SHP77 (cell line): ENCODE measurements at regions not wholly inside any gene's neighbourhood (a gene's known extent, or its start where the extent isn't known, plus 50 kb on each side); places are given as distances from the start of the nearest gene placed in this dataset.

Experiments used
- DNase-seq, 2 experiments: peaks; one replicate each; lab custom pipeline; 2025; lab: John Stamatoyannopoulos, UW

DNA sequence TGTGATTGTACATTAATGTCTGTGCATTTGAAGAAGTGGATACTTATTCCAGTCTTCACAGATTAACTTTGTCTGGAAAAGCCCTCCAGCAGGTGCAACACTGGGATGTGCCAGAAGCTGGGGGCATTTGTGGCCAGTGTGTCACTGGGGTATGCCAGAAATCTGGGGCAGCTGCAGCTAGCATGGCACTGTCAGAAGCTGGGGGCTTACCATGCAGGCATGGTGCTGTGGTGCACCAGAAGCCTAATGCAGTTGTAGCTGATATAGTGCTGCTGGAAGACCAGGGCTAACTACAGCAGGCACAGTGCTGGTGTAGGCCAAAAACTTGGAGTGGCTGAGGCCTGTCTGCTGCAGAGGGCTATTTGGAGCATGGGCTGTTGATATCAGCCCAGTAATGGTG, 270.1 kb downstream of the STK31 start:
- no peak for DNase-seq

DNA sequence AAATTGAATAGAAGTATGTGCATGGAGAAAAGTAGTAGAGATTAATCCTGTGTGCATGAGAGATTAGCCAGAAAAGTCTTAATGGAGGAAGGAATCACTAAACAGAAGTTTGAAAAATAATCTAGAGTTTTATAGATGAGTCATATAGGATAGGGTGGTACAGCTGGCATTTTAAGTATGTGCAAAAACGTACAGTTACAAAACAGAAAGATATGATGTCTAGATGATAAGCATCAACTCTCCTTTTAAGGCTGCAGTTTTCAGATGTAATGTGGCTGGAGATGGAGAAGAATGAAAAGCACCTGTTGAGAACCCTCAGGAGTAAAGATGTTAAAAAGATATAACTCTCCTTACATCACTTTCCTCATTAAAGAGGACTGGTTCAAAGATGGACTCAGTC, 271.3 kb downstream of the STK31 start:
- no peak for DNase-seq

- no peak for DNase-seq
Measured at GRCh38 chr7:23981758-23982157, 271.7 kb downstream of the STK31 start.

GRCh38 chr7:24005517-24005916, 278.5 kb upstream of the NPY start:
- DNase-seq = no peak

- no peak for DNase-seq
Measured at GRCh38 chr7:24010495-24010894, 273.5 kb upstream of the NPY start.

GRCh38 chr7:24017519-24017918, 266.5 kb upstream of the NPY start:
- no peak for DNase-seq

- no peak for DNase-seq
Measured at GRCh38 chr7:24018331-24018730, 265.7 kb upstream of the NPY start.

- DNase-seq = no peak
Measured at GRCh38 chr7:24019841-24020240, 264.1 kb upstream of the NPY start.

DNA sequence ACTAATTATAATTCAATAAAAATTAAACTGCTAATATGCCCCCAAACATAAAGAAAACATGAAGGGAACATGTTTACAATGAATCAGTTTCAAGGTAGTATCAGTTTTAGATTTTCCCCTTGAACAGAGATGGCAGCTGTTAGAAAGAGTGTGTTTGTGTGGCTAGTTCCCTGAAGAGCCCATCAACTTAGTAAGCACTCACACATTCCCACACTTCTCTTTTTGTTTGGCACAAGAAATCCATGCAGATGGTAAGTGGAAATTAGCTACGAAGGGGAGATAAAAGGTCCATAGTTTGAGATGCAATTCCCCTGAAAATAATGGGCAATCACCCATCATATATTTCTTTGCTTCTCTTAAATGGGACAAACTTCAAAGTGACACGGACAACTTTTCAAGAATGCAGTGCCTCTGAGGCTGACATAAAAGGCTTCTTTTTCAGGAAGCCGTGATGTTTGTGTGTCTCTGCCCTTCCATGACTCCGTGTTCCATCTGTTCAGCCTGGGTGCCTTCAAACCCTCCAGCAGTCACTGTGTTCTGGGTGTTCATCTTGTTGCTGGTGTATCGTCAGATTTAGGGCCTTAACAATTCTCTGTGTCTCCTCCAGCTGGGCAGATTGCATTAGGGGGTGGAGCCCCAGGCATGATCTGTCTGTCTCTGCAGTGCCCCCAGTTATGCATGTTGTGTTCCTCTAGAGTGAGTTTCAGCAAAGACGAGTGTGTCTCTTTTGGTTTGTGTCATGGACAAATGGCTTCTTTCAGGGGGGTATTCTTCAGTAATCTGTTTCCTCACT, 259.5 kb upstream of the NPY start:
- DNase-seq = no peak

GRCh38 chr7:24025094-24025493, 258.9 kb upstream of the NPY start:
- DNase-seq = no peak

- no peak for DNase-seq
Measured at GRCh38 chr7:24025765-24026164, 258.2 kb upstream of the NPY start.

- DNase-seq = no peak
Measured at GRCh38 chr7:24026351-24026750, 257.6 kb upstream of the NPY start.

DNA sequence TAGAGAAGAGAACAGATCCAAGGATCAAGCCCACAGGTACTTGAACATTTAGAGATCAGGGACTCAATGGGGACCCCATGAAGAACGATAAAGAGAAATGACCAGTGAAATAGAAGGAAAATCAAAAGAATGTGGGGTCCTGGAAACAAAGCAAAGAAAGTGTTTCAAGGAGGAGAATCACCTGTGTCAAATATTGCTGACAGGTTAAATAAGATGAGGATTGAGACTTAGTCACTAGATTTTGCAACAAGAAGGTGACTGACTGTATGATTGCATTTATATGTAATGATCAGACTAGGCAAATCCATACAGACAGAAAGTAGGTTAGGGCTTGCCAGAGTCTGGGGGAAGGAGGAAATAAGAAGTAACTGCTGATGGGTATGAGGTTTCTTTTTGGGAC, 254.9 kb upstream of the NPY start:
- DNase-seq = no peak

GRCh38 chr7:24034251-24034650, 249.7 kb upstream of the NPY start:
- no peak for DNase-seq

DNA sequence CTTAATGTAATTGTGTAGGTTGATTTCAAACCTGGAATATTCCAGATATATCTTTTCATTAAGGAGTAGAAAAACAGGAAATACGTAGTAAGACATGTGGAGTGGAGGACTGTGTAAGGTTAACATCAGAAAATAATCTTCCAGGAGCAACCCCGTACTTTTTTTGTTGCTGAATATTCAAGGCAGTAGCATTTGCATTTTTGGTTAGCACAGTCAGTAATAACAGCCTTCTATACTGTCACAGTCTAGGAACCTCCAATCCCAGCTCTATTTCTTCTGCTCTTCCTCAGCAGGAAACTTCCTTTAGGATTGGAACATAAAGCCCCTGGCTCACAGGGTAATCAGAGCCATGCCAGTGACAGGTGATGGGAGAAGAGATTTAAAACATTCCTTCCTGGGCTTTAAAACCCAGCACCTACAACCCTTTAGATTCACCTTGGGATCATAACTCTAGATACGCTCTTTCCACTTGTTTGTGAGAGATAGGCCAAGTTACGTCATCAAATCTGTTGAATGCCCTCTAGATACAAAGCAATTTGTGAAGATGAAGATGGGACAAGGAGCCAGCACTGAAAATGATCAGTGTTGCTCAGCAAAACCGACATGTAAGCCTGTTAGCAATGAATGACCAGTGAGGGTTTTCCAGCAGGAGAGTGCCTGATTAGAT, 248.5 kb upstream of the NPY start:
- DNase-seq = no peak

DNA sequence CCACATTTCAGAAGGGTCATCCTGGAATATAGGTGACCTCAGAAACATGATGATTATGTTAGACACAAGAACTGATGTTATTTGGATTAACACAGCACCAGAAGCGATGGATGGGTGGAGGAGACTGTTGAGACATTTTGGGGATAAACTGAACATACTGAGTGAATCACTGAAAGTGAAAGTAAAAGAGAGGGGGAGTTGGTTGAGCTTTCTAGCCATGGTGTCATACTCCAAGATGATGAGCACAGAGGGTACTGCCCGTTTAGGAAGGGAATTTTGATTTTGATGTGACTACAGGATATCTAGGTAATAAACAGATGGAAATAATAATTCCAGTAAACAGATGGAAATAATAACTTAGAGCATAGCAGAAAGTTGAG, 248.0 kb upstream of the NPY start:
- no peak for DNase-seq

GRCh38 chr7:24038993-24039392, 245.0 kb upstream of the NPY start:
- DNase-seq = no peak

DNA sequence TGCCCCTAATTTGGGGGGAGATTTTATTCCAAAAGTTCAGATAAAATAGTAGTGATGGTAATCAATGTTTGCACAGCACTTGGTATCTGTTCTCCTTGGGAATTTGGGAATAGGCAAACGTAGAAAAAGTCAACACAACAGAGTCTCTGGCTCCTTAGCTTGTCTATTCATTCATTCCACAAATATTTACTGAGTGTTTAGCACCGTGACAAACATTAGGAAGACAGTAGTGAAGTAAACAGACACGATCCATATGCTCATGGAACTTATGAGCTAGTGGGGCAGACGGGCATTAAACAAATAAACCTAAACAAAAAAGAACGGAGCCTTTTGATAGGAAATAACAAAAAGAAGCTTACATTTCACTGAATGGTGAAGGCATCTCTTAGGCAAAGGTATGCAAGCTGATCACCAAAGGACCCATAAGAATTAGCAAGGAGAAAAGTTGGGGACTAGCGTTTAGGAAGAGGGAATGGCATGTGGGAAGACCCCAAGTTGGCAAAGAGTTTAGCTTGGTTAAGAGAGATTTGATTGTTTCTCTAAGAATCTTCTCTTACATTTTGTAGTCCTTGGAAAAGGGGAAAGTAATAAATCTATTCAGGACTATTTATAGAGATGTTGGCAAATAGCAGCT, 243.9 kb upstream of the NPY start:
- no peak for DNase-seq

- DNase-seq = no peak
Measured at GRCh38 chr7:24042028-24042427, 242.0 kb upstream of the NPY start.

DNA sequence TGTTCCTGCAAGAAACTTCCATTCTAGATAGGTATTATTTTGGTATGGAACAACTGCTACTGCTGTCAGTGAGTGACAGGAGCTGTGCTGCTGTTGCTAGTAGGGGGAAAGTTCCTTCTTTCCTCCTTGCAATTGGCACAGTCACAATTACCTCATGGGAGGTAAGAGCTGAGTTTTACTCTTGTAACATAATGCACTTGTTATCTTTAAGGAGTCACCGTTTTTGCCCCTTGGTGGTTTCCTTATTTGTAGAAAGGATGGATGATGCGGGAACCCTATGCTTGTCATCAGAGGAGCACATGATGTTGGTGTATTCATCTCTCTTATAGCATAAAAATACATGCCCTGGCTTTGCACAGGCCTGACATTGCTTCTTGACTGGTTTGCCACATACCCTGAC, 234.7 kb upstream of the NPY start:
- DNase-seq = no peak

- no peak for DNase-seq
Measured at GRCh38 chr7:24050991-24051560, 232.9 kb upstream of the NPY start.

DNA sequence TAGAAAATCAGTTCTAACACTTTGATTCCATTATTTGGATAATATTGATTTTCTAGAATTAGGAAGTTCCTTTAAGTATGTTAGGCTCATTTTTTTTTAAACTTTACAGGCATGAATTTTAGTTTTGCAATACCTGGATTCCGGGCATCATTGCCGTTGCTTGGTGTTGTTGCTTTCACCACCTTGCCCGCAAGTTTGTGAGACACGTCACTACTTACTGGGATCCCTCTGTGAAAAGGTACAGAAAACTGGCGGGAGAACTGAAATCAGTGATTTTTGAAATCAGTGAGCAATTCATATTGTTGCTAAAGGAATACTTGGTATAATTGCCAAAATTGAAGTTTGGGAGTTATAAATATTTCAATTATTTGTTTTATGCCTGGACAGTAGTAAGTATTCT, 232.3 kb upstream of the NPY start:
- DNase-seq = no peak
